Heart right ventricle (tissue), 16 donors: ENCODE measurements at regions not wholly inside any gene's neighbourhood (a gene's known extent, or its start where the extent isn't known, plus 50 kb on each side); places are given as distances from the start of the nearest gene placed in this dataset.
"Not testable (repeated sequence)": the region's sequence is repeated elsewhere in the genome, so short reads cannot be mapped to it uniquely, and the experiment has no call there.

Experiments
- ATAC-seq, 8 donors: fragments of 200-7000 bp; cut with Tn5 transposase; one replicate each; pipeline ENCODE4 v1.9.1; 2020; ENCODE audit warnings: mild to moderate bottlenecking in 8 of 8, moderate library complexity in 8 of 8, moderate number of reproducible peaks in 1 of 8
- DNase-seq, 2 donors: peaks; one replicate each; pipeline ENCODE4 v3.0.0-alpha.2; 2020
- H3K27ac ChIP-seq, 10 donors: fragments of 200-600 bp; sonication (generic) in 2 of 10; one replicate each; pipeline versions ENCODE4 v1.5.0 to v1.8.0; 2020 to 2022; ENCODE audit warnings: mild to moderate bottlenecking in 3 of 10
- H3K27me3 ChIP-seq, 7 donors: fragments of 200-600 bp; one replicate each; pipeline ENCODE4 v1.8.0; 2021 to 2022; ENCODE audit warnings: mild to moderate bottlenecking in 2 of 7
- H3K36me3 ChIP-seq, 9 donors: fragments of 200-600 bp; sonication (generic) in 1 of 9; one replicate each; pipeline versions ENCODE4 v1.5.0 to v1.8.0; 2020 to 2022; ENCODE audit warnings: mild to moderate bottlenecking in 2 of 9
- H3K4me1 ChIP-seq, 9 donors: fragments of 200-600 bp; sonication (generic) in 1 of 9; one replicate each; pipeline versions ENCODE4 v1.5.0 to v1.8.0; 2020 to 2022; ENCODE audit warnings: mild to moderate bottlenecking in 4 of 9
- H3K4me3 ChIP-seq, 10 donors: fragments of 200-600 bp; sonication (generic) in 2 of 10; one replicate each; pipeline versions ENCODE4 v1.5.0 to v1.8.0; 2020 to 2022; ENCODE audit warnings: mild to moderate bottlenecking in 7 of 10, moderate library complexity in 2 of 10
- H3K9me3 ChIP-seq, 11 donors: fragments of 200-600 bp in 10 of 11; sonication (generic) in 2 of 11; one replicate each; pipeline versions ENCODE4 v1.5.0 to v1.8.0; 2013 to 2022; ENCODE audit warnings: mild to moderate bottlenecking in 2 of 11, control low read depth in 1 of 11, moderate library complexity in 1 of 11
- CTCF ChIP-seq, 9 donors: fragments of 200-600 bp; sonication (generic) in 2 of 9; IDR thresholded peaks; one replicate each; pipeline versions ENCODE4 v1.5.0 to v1.8.0; 2021 to 2022; ENCODE audit warnings: antibody characterized with exemption in 9 of 9, mild to moderate bottlenecking in 5 of 9, moderate library complexity in 1 of 9
- WGBS, 2 donors: extraction: QIAGEN DNeasy Blood & Tissue Kit; methylation state at CpG; one replicate each; pipeline ENCODE4 v1.1.7; 2013; ENCODE audit warnings: inconsistent platforms in 1 of 2; 5-methylcytosine and 5-hydroxymethylcytosine counted together
- intact Hi-C, 10 donors: fragments of 100-400 bp; cut with DNase I; formaldehyde crosslinking; loops; one replicate each; pipeline versions ENCODE4 v1.11.1 to v1.14.2; 2022
- donor health status: Arrhythmogenic right ventricular cardiomyopathy.
- donor health status: ischemic (EF 13 %, LVEDD 7.1; RV severe dilation, severe dysfunction).
- donor health status: healthy with polysubstance abuse.
- donor health status: DM: no; HTN: yes; CAD: no.
- donor health status: DM: no; HTN: no; CAD: no.
- donor health status: ischemic (EF 25% LVEDD 6.9; RV normal size, moderate dysfunction).
- donor health status: ischemic (EF 25% LVEDD 5.7; RV mildly dilated, moderate dysfunction).
- donor health status: healthy.
- donor health status: DM: yes; HTN: yes; CAD: no.
- donor health status: Ischemic cardiomyopathy.
- donor health status: ischemic (EF 35%, LVEDD 5.7; RV mildly dilated, moderate dysfunction).
- donor health status: nonischemic (EF 11% LVEDD 7.7; RV severe dilation, severe dysfunction).
- donor health status: DM: yes; HTN: yes; CAD: no.
- donor health status: PGD.
- donor health status: ischemic (EF 29% LVEDD 5.4; RV normal size, mild dysfunction).
- donor health status: nonischemic (EF 23%, LVEDD 6.1; RV moderate dilation, normal function).

GRCh38 chr9:120307599-120307998, 272.4 kb downstream of the CDK5RAP2 start:
- Histone ChIP-seq H3K4me1 (no peaks in the 10 kb centered on the region), H3K27ac (no peak overlapping the region), H3K9me3 (no peaks in the 10 kb centered on the region), H3K36me3 (no peaks in the 10 kb centered on the region), H3K4me3 (no peak overlapping the region), H3K27me3 (peaks cover 0 to 5% (median 0%) of the 10 kb centered on the region in 7 donors)
- DNase-seq (no peak), ATAC-seq (no peak)
- WGBS, 2 donors: 88 to 91% methylated on average over 2 of the region's 2 CpGs
- no peak for TF ChIP-seq CTCF (IDR thresholded peaks at IDR 0.05)
- intact Hi-C loops: no loop called here

- no peak for ATAC-seq
- WGBS, 2 donors: 77 to 80% methylated on average over 3 of the region's 3 CpGs
- no peak for TF ChIP-seq CTCF (IDR thresholded peaks at IDR 0.05)
Measured at GRCh38 chr9:120306561-120306960, 273.4 kb downstream of the CDK5RAP2 start.

GRCh38 chr9:120306088-120306487, 273.9 kb downstream of the CDK5RAP2 start:
- ATAC-seq: no peak
- Histone ChIP-seq H3K4me1 (no peaks in the 10 kb centered on the region), H3K4me3 (no peak overlapping the region), H3K9me3 (no peaks in the 10 kb centered on the region), H3K36me3 (no peaks in the 10 kb centered on the region), H3K27ac (no peak overlapping the region), H3K27me3 (peaks cover 0 to 5% (median 0%) of the 10 kb centered on the region in 7 donors)
- no peak for TF ChIP-seq CTCF (IDR thresholded peaks at IDR 0.05)
- no peak for DNase-seq
- 46 to 50% methylated on average over 3 of the region's 3 CpGs for WGBS, 2 donors
- intact Hi-C loops: no loop called here

More at GRCh38 chr9:120306561-120306960, 273.4 kb downstream of the CDK5RAP2 start:
- no peak overlapping the region for H3K27ac ChIP-seq
- H3K27me3 ChIP-seq: peaks cover 0 to 5% (median 0%) of the 10 kb centered on the region in 7 donors
- DNase-seq: no peak
- no peak overlapping the region for H3K4me3 ChIP-seq
- no peaks in the 10 kb centered on the region for H3K4me1 ChIP-seq
- intact Hi-C loops: no loop called here
- no peaks in the 10 kb centered on the region for H3K36me3 ChIP-seq
- no peaks in the 10 kb centered on the region for H3K9me3 ChIP-seq

- H3K9me3 ChIP-seq, intact Hi-C loops, H3K27me3 ChIP-seq, H3K4me1 ChIP-seq, H3K4me3 ChIP-seq, H3K36me3 ChIP-seq, DNase-seq, H3K27ac ChIP-seq, ATAC-seq: not testable (repeated sequence)
- 93 to 96% methylated on average over 18 to 28 of the region's 28 CpGs for WGBS, 2 donors
Measured at GRCh38 chr9:120304896-120305295, 275.1 kb downstream of the CDK5RAP2 start.

- peaks cover 0 to 5% (median 0%) of the 10 kb centered on the region in 7 donors for H3K27me3 ChIP-seq
- WGBS, 2 donors: 80 to 84% methylated on average over 4 of the region's 4 CpGs
- no peaks in the 10 kb centered on the region for H3K9me3 ChIP-seq
- ATAC-seq: no peak
- H3K4me3 ChIP-seq: no peak overlapping the region
- no peak overlapping the region for H3K27ac ChIP-seq
- H3K36me3 ChIP-seq: no peaks in the 10 kb centered on the region
- DNase-seq: no peak
- H3K4me1 ChIP-seq: no peaks in the 10 kb centered on the region
- intact Hi-C loops: no loop called here
- TF ChIP-seq CTCF (IDR thresholded peaks at IDR 0.05): no peak
Measured at GRCh38 chr9:120303519-120303918, 276.4 kb downstream of the CDK5RAP2 start.
